Cardiac muscle cell (in vitro differentiated cells and primary cell): ENCODE measurements at regions not wholly inside any gene's neighbourhood (a gene's known extent, or its start where the extent isn't known, plus 50 kb on each side); places are given as distances from the start of the nearest gene placed in this dataset.

Experiments used
- DNase-seq, 2 donors: peaks; one replicate each; pipeline versions ENCODE4 v3.0.0 to v3.0.0-alpha.2; 2010 to 2017; ENCODE audit warnings: low read depth in 1 of 2, low spot score in 1 of 2
- H3K27ac ChIP-seq: fragments of 200-600 bp; sonication (generic); 2 replicates; pipeline ENCODE4 v1.5.1; 2016
- H3K27me3 ChIP-seq: fragments of 200-600 bp; sonication (generic); 2 replicates; pipeline ENCODE4 v1.6.0; 2016; ENCODE audit warnings: control low read depth
- H3K36me3 ChIP-seq: fragments of 200-600 bp; sonication (generic); 2 replicates; pipeline ENCODE4 v1.5.1; 2016; ENCODE audit warnings: control low read depth
- H3K4me1 ChIP-seq: fragments of 200-600 bp; sonication (generic); 2 replicates; pipeline ENCODE4 v1.8.1; 2017; ENCODE audit warnings: low read depth, mild to moderate bottlenecking, mixed run types
- H3K4me3 ChIP-seq: fragments of 200-600 bp; sonication (generic); 2 replicates; pipeline ENCODE4 v1.5.1; 2016; ENCODE audit warnings: mild to moderate bottlenecking
- H3K9me3 ChIP-seq: fragments of 200-600 bp; sonication (generic); 2 replicates; pipeline ENCODE4 v1.5.1; 2017; ENCODE audit warnings: low read depth, mild to moderate bottlenecking, control low read depth
- TF ChIP-seq, protein P1 (sequence below): IDR thresholded peaks from 2 replicates; pipeline ENCODE4 v1.5.1; 2012; ENCODE audit warnings: low read depth, mild to moderate bottlenecking, low read length

DNA sequence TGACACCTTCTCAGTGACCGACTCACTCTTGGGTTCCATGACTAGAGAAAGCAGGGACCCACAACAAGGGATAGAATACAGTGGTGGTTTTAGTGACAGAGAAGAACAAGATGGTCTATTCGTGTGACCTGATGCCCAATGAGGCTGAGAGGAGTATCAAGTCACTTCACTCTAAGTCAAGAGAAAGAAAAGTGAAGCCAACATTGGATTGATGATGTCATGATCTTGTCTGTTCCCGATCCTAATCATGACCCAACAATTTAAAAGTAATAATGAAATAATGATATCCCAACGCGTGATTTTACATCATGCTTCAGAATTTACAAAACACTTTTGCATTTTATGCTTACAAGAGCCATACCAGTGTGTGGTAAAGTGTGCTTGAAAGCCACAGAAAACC lies 155.6 kb upstream of the POU3F3 start:
- H3K27ac ChIP-seq = no peak overlapping the region
- H3K4me3 ChIP-seq = no peak overlapping the region
- no peaks in the 10 kb centered on the region for H3K36me3 ChIP-seq
- peaks cover 49% of the 10 kb centered on the region for H3K27me3 ChIP-seq
- TF ChIP-seq, protein P1, sequence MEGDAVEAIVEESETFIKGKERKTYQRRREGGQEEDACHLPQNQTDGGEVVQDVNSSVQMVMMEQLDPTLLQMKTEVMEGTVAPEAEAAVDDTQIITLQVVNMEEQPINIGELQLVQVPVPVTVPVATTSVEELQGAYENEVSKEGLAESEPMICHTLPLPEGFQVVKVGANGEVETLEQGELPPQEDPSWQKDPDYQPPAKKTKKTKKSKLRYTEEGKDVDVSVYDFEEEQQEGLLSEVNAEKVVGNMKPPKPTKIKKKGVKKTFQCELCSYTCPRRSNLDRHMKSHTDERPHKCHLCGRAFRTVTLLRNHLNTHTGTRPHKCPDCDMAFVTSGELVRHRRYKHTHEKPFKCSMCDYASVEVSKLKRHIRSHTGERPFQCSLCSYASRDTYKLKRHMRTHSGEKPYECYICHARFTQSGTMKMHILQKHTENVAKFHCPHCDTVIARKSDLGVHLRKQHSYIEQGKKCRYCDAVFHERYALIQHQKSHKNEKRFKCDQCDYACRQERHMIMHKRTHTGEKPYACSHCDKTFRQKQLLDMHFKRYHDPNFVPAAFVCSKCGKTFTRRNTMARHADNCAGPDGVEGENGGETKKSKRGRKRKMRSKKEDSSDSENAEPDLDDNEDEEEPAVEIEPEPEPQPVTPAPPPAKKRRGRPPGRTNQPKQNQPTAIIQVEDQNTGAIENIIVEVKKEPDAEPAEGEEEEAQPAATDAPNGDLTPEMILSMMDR = no peak
- H3K9me3 ChIP-seq = no peaks in the 10 kb centered on the region
- peaks cover 6% of the 10 kb centered on the region for H3K4me1 ChIP-seq
- no peak for DNase-seq

DNA sequence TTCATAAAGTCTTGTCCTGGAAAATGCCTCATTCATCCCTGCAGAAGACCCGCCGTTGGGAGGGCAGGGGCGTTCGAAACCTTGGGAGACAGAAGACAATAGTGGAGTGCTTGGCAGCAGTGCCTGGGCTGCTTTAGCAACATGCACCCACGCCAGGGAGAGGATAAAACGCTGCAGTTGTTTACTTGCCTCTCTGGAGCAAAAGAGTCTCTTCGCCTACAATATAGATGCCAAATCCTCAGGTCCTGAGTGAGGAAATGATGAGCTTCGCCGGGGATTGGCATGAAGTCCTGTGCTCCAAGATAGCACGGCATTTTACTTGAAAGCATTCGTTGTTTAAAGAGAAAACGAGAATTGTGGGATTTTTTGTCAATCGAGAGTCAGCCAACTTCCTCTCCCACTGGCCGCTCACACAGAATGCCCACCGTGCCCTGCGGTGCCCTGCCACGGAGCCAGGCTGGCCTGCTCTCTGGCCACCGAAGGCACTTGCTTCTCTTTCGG lies 152.5 kb upstream of the POU3F3 start:
- Histone ChIP-seq H3K4me1 (peaks cover 6% of the 10 kb centered on the region), H3K9me3 (no peaks in the 10 kb centered on the region), H3K36me3 (no peaks in the 10 kb centered on the region), H3K27me3 (peaks cover 63% of the 10 kb centered on the region), H3K4me3 (no peak overlapping the region), H3K27ac (no peak overlapping the region)
- DNase-seq = no peak
- TF ChIP-seq, protein P1 = no peak

DNA sequence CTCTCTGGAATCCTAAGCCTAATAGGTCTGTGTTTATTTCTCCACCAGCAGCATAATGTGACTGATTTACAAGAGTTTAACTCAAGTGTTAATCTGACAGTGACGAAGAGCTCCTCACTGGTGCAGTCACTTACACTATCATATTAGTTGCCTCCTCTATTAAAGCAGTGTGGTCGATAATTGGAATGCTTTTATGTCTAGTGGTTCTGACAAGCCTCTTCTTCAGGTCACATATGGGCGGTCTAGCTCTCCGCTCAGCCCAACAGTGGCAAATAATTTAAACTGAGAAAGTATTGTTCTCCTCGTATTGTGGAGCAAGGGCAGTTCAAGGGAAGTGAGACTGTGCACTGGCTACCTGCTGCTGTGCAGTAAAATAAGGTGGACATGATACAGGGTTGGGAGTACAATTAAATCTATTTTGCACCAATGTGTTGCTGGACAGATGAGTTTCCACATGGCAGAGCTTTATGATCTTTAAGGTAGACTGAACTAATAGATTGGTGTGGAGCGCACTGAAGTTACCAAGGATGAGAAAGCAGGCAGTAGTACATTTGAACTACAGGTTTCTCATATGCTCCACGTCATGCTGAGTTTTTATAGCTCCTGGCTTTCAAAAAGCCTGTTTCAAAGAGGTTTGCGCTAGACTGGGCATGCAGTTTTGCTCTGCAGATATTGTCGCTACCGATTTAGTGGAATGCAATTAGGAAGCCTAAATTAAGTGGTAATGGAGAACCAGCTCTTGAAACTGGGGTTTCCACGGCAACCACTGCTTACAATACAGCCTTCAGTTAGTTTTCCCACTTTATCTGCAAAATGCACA lies 151.7 kb upstream of the POU3F3 start:
- H3K9me3 ChIP-seq = no peaks in the 10 kb centered on the region
- peaks cover 61% of the 10 kb centered on the region for H3K27me3 ChIP-seq
- TF ChIP-seq, protein P1 = no peak
- no peaks in the 10 kb centered on the region for H3K36me3 ChIP-seq
- no peak overlapping the region for H3K4me3 ChIP-seq
- peak in 1 of 2 donors; percentile 61 for DNase-seq
- H3K4me1 ChIP-seq = peaks cover 6% of the 10 kb centered on the region
- H3K27ac ChIP-seq = no peak overlapping the region

DNA sequence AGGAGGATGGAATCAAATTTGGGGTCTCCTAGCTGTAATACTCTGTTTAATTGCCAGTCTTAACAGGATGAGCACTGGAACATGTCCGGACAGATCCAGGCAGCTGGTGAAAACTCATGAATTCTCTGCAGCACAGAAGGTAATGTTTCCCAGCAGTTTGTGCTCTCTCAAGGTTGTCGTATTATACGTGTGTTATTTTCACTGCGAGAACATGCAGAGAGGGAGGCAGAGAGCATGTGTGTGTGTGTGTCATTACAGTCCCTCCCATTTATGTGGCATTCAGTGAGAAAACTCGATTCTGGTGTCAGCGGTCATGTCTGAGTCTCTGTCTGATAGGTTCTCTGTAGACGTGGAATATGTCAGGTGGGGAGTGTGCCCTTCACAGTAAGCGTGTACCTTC lies 150.2 kb upstream of the POU3F3 start:
- DNase-seq = no peak
- TF ChIP-seq, protein P1 = no peak
- Histone ChIP-seq H3K27me3 (peaks cover 49% of the 10 kb centered on the region), H3K9me3 (no peaks in the 10 kb centered on the region), H3K27ac (no peak overlapping the region), H3K4me1 (peaks cover 6% of the 10 kb centered on the region), H3K4me3 (no peak overlapping the region), H3K36me3 (no peaks in the 10 kb centered on the region)

DNA sequence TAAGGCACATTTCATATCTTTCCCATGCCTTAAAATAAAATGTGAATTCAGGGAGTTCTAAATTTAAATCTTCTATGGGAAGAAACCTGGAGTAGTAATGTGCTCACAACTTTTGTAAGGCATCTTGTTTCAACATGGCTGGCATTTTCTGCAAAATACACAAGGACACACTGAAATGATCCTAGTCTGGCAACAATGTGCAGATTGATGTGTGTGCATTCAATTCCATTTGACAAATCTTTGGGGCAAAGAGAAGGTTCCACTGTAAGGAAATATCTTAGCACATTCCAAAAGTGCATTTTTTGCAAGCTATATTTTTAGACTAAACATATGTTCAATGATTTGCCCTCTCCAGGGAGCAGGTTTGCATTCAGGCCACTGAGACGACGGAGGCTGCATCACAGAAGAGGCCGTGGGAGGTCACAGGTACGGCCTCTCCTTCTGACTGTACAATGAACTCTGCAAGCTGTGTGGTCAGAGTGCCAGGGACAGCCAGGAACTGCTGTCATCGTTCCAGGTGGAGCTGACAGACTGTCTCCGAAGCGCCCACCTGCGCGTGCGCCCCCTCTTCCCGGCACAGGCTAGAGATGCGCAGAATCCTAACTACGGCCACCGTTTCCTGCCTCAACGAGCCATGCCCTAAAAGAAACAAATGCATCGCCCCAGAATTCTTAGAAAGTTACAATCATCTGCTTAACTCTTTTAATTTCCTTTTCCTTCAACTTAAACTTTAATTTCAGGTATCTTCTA lies 149.2 kb upstream of the POU3F3 start:
- no peak for DNase-seq
- peaks cover 39% of the 10 kb centered on the region for H3K27me3 ChIP-seq
- H3K27ac ChIP-seq = no peak overlapping the region
- H3K36me3 ChIP-seq = no peaks in the 10 kb centered on the region
- TF ChIP-seq, protein P1 = no peak
- no peak overlapping the region for H3K4me3 ChIP-seq
- no peaks in the 10 kb centered on the region for H3K9me3 ChIP-seq
- H3K4me1 ChIP-seq = peaks cover 6% of the 10 kb centered on the region
